Hepatocyte (in vitro differentiated cells): ENCODE measurements at regions not wholly inside any gene's neighbourhood (a gene's known extent, or its start where the extent isn't known, plus 50 kb on each side); places are given as distances from the start of the nearest gene placed in this dataset.

ENCODE experiments used
- CTCF ChIP-seq: fragments of 200-600 bp; sonication (generic); IDR thresholded peaks from 2 replicates; pipeline ENCODE4 v1.5.1; 2016; ENCODE audit warnings: antibody characterized with exemption, mild to moderate bottlenecking; ENCODE audit not compliant: poor library complexity
- EZH2phosphoT487 ChIP-seq: fragments of 200-600 bp; sonication (generic); IDR thresholded peaks from one replicate; pipeline ENCODE4 v1.6.1; 2018; ENCODE audit warnings: antibody characterized with exemption, mild to moderate bottlenecking, low read depth, moderate library complexity; ENCODE audit not compliant: unreplicated experiment, severe bottlenecking

DNA sequence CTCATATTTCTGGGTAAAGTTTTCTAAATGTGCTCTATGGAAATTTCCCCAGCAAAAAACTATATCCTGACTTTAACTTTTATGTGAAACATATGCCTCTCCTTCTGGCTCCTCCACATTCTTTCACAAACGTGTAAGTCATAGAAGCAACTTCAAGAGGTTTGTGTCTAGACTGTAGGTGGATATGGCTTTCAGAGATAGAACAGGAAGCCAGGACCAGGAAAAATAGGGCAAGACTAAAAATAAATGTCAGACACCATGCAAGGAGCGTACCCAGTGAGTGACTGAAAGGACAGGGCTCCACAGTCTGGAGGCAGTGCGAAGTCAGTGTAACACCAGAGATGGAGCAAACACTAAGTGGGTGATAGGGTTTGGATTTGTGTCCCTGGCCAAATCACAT is 240.7 kb downstream of the COX7C start:
- no peak for TF ChIP-seq CTCF
- TF ChIP-seq EZH2phosphoT487: no peak
